NCI-H748 (cell line): ENCODE measurements at regions not wholly inside any gene's neighbourhood (a gene's known extent, or its start where the extent isn't known, plus 50 kb on each side); places are given as distances from the start of the nearest gene placed in this dataset.

Experiments
- DNase-seq: peaks from one replicate; lab custom pipeline; 2025; ENCODE audit not compliant: unreplicated experiment; lab: John Stamatoyannopoulos, UW

GRCh38 chr21:45338311-45339017, 50.8 kb upstream of the POFUT2 start:
- no peak for DNase-seq

- no peak for DNase-seq
Measured at GRCh38 chr21:45339421-45340402, 52.0 kb upstream of the POFUT2 start.

DNA sequence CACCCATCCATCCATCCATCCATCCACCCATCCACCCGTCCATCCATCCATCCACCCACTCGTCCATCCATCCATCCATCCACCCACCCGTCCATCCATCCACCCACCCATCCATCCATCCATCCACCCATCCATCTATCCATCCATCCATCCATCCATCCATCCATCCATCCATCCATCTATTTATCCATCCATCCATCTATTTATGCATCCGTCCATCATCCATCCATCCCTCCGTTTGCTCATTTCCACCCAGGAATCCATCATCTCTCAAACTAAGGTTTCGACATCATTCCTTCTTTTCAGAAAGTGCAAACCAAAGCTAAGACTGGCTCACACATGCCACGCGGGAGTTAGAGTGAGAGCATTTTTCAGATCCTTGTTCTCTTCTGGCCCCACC, 52.8 kb upstream of the POFUT2 start:
- no peak for DNase-seq

DNA sequence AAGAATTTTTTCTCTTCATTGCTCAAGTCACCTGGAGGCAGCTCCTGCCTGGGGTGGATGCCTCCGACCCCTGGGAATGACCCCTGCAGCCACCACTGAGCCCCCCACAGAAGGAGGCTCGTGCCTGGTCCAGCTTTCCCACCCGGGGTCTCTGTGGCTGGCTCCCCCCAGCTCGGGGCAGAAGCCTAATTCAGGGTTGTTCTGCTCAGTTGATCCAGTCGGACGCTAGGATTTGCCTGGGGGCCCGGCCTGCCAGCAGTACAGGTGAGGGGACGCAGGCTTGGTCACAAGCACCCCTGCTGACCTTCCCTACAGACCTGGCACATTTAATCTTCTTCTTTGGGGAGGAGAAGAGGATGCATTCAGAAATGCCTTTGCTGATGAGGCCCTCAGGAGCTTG, 53.6 kb upstream of the POFUT2 start:
- no peak for DNase-seq

GRCh38 chr21:45341779-45342178, 54.1 kb upstream of the POFUT2 start:
- DNase-seq = peak; percentile 77

GRCh38 chr21:45343891-45344290, 56.2 kb upstream of the POFUT2 start:
- DNase-seq = no peak

GRCh38 chr21:45344576-45344975, 56.9 kb upstream of the POFUT2 start:
- DNase-seq = no peak

DNA sequence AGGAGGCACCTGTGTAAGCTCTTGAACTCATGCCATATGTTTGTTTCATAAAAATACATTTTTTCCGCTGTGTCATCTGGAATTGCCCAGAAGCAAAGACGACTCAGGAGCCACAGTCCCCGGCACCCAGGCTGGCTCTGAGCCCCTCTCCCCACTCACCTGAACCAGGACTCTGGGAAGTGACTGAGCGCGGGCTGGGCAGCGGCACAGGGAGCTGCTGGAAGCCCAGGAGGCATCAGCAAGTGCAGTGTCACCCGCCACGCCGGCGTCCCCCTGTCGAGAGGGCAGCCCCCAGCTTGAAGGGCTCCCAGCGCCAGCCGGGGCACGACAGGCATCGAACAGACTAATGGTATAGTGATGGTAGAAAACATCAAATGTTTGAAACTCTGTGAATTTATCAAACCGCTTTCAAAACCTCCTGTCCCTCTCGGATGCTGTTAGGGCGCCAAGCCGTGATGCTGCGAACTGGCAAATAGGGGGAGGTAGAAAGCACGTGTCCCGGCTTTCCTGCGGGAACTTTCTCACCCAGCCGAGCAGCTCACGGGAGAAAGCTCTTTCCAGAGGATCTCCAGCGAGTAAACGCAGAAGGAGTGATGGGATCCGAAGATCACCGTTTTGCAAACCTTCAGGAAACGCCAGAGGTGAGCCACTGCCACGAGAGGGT, 57.8 kb upstream of the COL18A1 start:
- DNase-seq = no peak

DNA sequence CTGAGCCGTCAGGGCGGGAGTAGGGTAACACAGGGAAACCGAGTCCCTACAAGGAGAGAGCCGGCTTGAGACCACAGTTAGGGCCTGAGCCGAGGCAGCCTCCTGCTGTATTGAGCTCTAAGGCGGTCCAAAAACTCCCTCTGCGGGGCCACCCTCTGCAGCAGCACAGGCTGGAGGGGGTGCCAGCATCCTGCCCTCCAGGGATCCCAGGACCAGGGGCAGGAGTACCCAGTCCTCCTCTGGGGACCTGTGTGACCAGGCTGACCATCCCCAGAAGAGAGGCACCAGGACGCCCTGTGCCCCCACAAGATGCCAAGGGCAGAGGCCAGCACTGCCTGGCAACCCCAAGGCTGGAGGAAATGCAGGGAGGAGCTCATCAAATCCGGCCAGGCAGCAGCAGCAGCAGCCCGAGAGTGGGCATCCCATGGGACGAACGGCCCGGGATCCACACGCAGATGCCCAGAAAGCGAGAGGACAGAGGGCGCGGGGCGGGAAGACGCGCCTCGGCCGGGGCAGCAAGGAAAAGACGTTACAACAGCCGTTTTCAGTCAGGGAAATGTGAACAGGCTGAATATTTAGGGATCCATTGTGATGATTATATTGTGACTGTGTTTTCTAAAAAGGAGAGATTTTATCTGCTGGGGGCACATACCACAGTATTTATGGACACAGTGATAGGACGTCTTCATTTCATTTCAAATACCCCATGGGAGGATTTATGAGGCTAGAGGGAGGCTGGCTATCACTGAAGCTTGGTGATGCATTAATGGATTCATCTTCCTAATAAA, 57.1 kb upstream of the COL18A1 start:
- DNase-seq = no peak

GRCh38 chr21:45348591-45349327, 56.2 kb upstream of the COL18A1 start:
- no peak for DNase-seq

GRCh38 chr21:45350206-45350854, 54.6 kb upstream of the COL18A1 start:
- no peak for DNase-seq

GRCh38 chr21:45351061-45351460, 53.9 kb upstream of the COL18A1 start:
- DNase-seq = no peak

- DNase-seq = no peak
Measured at GRCh38 chr21:45351526-45352275, 53.3 kb upstream of the COL18A1 start.

DNA sequence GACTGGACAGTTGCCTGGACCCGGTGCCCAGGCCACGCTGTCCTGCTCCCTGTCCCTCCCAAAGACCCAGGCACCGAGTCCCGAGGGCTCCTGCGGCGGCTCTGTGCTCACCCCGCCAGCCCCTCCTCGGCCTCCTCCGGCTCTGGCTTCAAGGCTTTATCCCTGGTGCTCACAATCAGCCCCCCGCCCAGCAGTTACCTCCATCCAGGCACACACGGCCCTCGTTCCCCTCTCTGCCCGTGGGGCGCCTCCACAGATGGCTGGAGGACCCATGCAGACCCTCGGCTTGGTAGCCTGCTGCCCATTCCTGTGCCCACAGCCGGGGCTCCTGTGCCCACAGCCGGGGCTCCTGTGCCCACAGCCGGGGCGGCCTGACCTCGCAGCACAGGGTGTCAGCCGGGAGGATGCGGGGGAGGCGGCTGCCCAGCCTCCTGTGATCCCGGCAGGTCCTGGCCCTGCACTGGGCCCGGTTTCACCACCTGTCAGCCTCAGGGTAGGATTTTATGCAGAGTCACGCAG, 52.3 kb upstream of the COL18A1 start:
- no peak for DNase-seq

GRCh38 chr21:45353200-45353599, 51.8 kb upstream of the COL18A1 start:
- peak; percentile 18 for DNase-seq

DNA sequence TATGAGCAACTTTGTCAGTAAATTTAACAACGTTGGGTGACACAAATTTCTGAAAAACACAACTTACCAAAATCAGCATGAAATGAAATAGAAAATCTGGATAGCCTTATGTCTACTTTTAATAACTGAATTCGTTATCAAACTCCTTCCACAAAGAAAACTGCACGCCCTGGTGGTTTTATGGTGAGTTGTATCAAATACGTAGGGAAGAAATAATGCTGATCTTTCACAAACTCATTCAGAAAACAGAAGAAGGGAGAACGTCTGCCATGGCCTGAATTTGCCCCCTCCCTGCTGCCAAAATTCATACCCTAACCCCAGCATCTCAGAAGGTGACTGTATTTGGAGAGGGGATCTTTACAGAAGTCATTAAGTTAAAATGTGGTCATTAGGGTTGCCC, 50.0 kb upstream of the COL18A1 start:
- DNase-seq = no peak
